HCT116 (cell line): ENCODE measurements at regions not wholly inside any gene's neighbourhood (a gene's known extent, or its start where the extent isn't known, plus 50 kb on each side); places are given as distances from the start of the nearest gene placed in this dataset.

Experiments used
- ATAC-seq: fragments of 200-7000 bp; cut with Tn5 transposase; 2 replicates; pipeline ENCODE4 v1.9.1; 2020; ENCODE audit warnings: mild to moderate bottlenecking, moderate library complexity
- BruUV-seq: library from RNA; stranded (reverse); fragments of 400-500 nt; replicated peaks from 2 replicates; lab custom pipeline; 2021; lab: Mats Ljungman, UMichigan
- CTCF ChIA-PET: fragments of 300-600 bp; sonication (Branson Sonifier 250); formaldehyde crosslinking; loops from one replicate; lab custom pipeline; 2021; ENCODE audit warnings: antibody characterized with exemption; lab: Charles Lee
- POLR2A ChIA-PET: fragments of 300-600, 350-600 bp; sonication (Branson Sonifier 250); formaldehyde crosslinking; loops from one replicate; lab custom pipeline; 2021; ENCODE audit warnings: antibody characterized with exemption; lab: Charles Lee
- RAD21 ChIA-PET, 2 experiments: fragments of 300-600 bp; sonication (Branson Sonifier 250); formaldehyde crosslinking; loops; one replicate each; lab custom pipeline; 2023; ENCODE audit warnings: low total read pairs in 2 of 2; ENCODE audit not compliant: uncharacterized antibody in 2 of 2, unreplicated experiment in 2 of 2, low non-redundant PET in 1 of 2; lab: Charles Lee
- DNase-seq: peaks from one replicate; pipeline ENCODE4 v3.0.0-alpha.2; 2010; ENCODE audit warnings: low read depth, low spot score
- H2AFZ ChIP-seq: fragments of 200-600 bp; shearing (Covaris generic), sonication (generic); 2 replicates; pipeline ENCODE4 v1.6.1; 2017; ENCODE audit warnings: low read depth, mixed run types, mixed read lengths, antibody characterized with exemption, low read length; ENCODE audit not compliant: poor library complexity, severe bottlenecking
- H3K27ac ChIP-seq: 2 replicates; pipeline ENCODE4 v1.5.1; 2012; ENCODE audit warnings: low read depth, low read length
- H3K27me3 ChIP-seq: fragments of 200-600 bp; sonication (generic); 2 replicates; pipeline ENCODE4 v1.6.1; 2016; ENCODE audit warnings: mixed run types, low read length, mixed read lengths; ENCODE audit not compliant: insufficient read depth
- H3K36me3 ChIP-seq, 2 experiments: fragments of 200-500 bp in 1 of 2; fragments of 200-600 bp in 1 of 2; sonication (Bioruptor generic) in 1 of 2; sonication (generic) in 1 of 2; 2 replicates each; pipeline versions ENCODE4 v1.5.1 to v1.6.1; 2014 to 2016; ENCODE audit warnings: low read length in 2 of 2, inconsistent platforms in 1 of 2, mixed read lengths in 1 of 2, mixed run types in 1 of 2; ENCODE audit not compliant: insufficient read depth in 2 of 2, control insufficient read depth in 1 of 2
- H3K4me1 ChIP-seq, 2 experiments: fragments of 200-600 bp in 1 of 2; sonication (generic) in 1 of 2; 2 replicates each; pipeline versions ENCODE4 v1.5.1 to v1.6.1; 2012 to 2017; ENCODE audit warnings: low read length in 2 of 2, inconsistent platforms in 1 of 2, mild to moderate bottlenecking in 1 of 2, mixed read lengths in 1 of 2, mixed run types in 1 of 2, moderate library complexity in 1 of 2; ENCODE audit not compliant: insufficient read depth in 2 of 2, control insufficient read depth in 1 of 2
- H3K4me2 ChIP-seq: fragments of 200-600 bp; sonication (generic); 2 replicates; pipeline ENCODE4 v1.6.1; 2017; ENCODE audit warnings: mixed run types, low read length, mixed read lengths
- H3K4me3 ChIP-seq, 2 experiments: fragments of 200-600 bp in 1 of 2; sonication (generic) in 1 of 2; replicated peaks in 1 of 2; 2 replicates each; pipeline ENCODE4 v1.5.1; 2011 to 2016; ENCODE audit warnings: low read length in 2 of 2, control low read depth in 1 of 2, low read depth in 1 of 2, mild to moderate bottlenecking in 1 of 2, mixed read lengths in 1 of 2, mixed run types in 1 of 2
- H3K79me2 ChIP-seq: fragments of 200-600 bp; sonication (generic); 2 replicates; pipeline ENCODE4 v1.6.1; 2017; ENCODE audit warnings: mild to moderate bottlenecking, mixed run types, low read length, moderate library complexity, mixed read lengths; ENCODE audit not compliant: insufficient read depth
- H3K9ac ChIP-seq: fragments of 200-600 bp; sonication (generic); 2 replicates; pipeline ENCODE4 v1.6.1; 2016; ENCODE audit warnings: low read length, mixed read lengths
- H3K9me2 ChIP-seq: fragments of 200-600 bp; sonication (generic), shearing (Covaris generic); 2 replicates; pipeline ENCODE4 v1.6.1; 2017; ENCODE audit warnings: mixed run types, mild to moderate bottlenecking, moderate library complexity; ENCODE audit not compliant: insufficient read depth
- H3K9me3 ChIP-seq, 2 experiments: fragments of 200-500 bp in 1 of 2; fragments of 200-600 bp in 1 of 2; sonication (Bioruptor generic) in 1 of 2; sonication (generic) in 1 of 2; 2 replicates each; pipeline ENCODE4 v1.6.1; 2014 to 2017; ENCODE audit warnings: low read length in 2 of 2, mixed read lengths in 2 of 2, inconsistent platforms in 1 of 2, low read depth in 1 of 2, mild to moderate bottlenecking in 1 of 2, mixed run types in 1 of 2, moderate library complexity in 1 of 2; ENCODE audit not compliant: control insufficient read depth in 1 of 2, insufficient read depth in 1 of 2
- H4K20me1 ChIP-seq: fragments of 200-600 bp; sonication (generic), shearing (Covaris generic); 2 replicates; pipeline ENCODE4 v1.6.1; 2017; ENCODE audit warnings: mixed run types, mild to moderate bottlenecking, moderate library complexity; ENCODE audit not compliant: insufficient read depth
- CBX3 ChIP-seq: IDR thresholded peaks from 2 replicates; pipeline ENCODE4 v1.6.1; 2012; ENCODE audit warnings: low read depth
- EZH2 ChIP-seq: fragments of 200-600 bp; sonication (generic); IDR thresholded peaks from 2 replicates; pipeline ENCODE4 v1.6.1; 2017; ENCODE audit warnings: antibody characterized with exemption, mixed run types
- EZH2phosphoT487 ChIP-seq: fragments of 200-600 bp; IDR thresholded peaks from 2 replicates; pipeline ENCODE4 v1.6.1; 2018; ENCODE audit warnings: antibody characterized with exemption, borderline replicate concordance
- POLR2A ChIP-seq: IDR thresholded peaks from 2 replicates; pipeline ENCODE4 v1.7.0; 2011; ENCODE audit warnings: borderline replicate concordance; ENCODE audit not compliant: insufficient read depth, insufficient read length; ENCODE audit errors: extremely low read depth
- POLR2AphosphoS5 ChIP-seq: IDR thresholded peaks from 2 replicates; pipeline ENCODE4 v1.6.1; 2011; ENCODE audit warnings: mild to moderate bottlenecking, low read depth, low read length, moderate library complexity
- RAD21 ChIP-seq: IDR thresholded peaks from 2 replicates; pipeline ENCODE4 v1.6.1; 2012; ENCODE audit warnings: low read depth, mild to moderate bottlenecking
- YY1 ChIP-seq: IDR thresholded peaks from 2 replicates; pipeline ENCODE4 v1.6.1; 2011; ENCODE audit warnings: low read length, low read depth, moderate library complexity, mild to moderate bottlenecking; ENCODE audit not compliant: insufficient replicate concordance; ENCODE audit errors: extremely low read depth
- intact Hi-C: fragments of 100-400 bp; cut with micrococcal nuclease; formaldehyde crosslinking; loops from 2 replicates; pipeline ENCODE4 v1.10.0; 2022
- TF ChIP-seq, protein P1 (sequence below): IDR thresholded peaks from 2 replicates; pipeline ENCODE4 v1.6.1; 2012; ENCODE audit warnings: low read depth
- TF ChIP-seq, protein P2 (sequence below): IDR thresholded peaks from 2 replicates; pipeline ENCODE4 v1.6.1; 2012
- TF ChIP-seq, protein P3 (sequence below), 3 experiments: fragments of 200-600 bp in 1 of 3; sonication (generic) in 1 of 3; IDR thresholded peaks in 2 of 3; conservative IDR thresholded peaks in 1 of 3; 2 replicates each; pipeline ENCODE4 v1.5.1; 2012 to 2017; ENCODE audit warnings: low read depth in 2 of 3, low read length in 2 of 3, antibody characterized with exemption in 1 of 3, borderline replicate concordance in 1 of 3, control low read depth in 1 of 3, mild to moderate bottlenecking in 1 of 3, mixed read lengths in 1 of 3, mixed run types in 1 of 3, moderate library complexity in 1 of 3; ENCODE audit not compliant: insufficient read depth in 1 of 3

DNA sequence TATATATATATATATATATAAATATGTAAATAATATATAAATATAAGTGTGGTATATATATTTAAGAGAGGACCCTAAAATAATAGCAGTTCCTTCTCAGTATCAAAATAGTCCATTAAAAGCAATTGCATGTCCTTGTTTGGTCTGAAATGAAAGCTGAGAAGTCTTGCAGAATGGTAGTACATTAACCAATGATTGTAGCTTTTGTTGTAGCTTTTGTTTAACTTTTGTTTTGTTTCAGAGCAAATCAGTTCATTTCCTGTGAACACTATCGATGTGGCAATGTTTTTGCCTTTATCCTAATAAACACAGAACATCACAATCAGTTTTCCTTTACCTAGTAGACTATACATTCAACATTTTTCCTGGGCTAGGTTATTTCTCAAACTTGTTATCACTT lies 1256.2 kb upstream of the SPRY2 start:
- ChIA-PET RAD21 (no interaction called here), POLR2A (no interaction called here), CTCF (no interaction called here)
- H4K20me1 ChIP-seq, result no peaks in the 10 kb centered on the region
- H3K9ac ChIP-seq, result no peak overlapping the region
- H3K4me2 ChIP-seq, result no peak overlapping the region
- H3K9me3 ChIP-seq, result no peaks in the 10 kb centered on the region
- ATAC-seq (no peak), DNase-seq (no peak)
- no peaks in the 10 kb centered on the region for H3K79me2 ChIP-seq
- H3K36me3 ChIP-seq, result no peaks in the 10 kb centered on the region
- TF ChIP-seq EZH2 (no peak), RAD21 (no peak), EZH2phosphoT487 (no peak), YY1 (no peak), POLR2AphosphoS5 (no peak), POLR2A (no peak), CBX3 (no peak)
- TF ChIP-seq, protein P1, sequence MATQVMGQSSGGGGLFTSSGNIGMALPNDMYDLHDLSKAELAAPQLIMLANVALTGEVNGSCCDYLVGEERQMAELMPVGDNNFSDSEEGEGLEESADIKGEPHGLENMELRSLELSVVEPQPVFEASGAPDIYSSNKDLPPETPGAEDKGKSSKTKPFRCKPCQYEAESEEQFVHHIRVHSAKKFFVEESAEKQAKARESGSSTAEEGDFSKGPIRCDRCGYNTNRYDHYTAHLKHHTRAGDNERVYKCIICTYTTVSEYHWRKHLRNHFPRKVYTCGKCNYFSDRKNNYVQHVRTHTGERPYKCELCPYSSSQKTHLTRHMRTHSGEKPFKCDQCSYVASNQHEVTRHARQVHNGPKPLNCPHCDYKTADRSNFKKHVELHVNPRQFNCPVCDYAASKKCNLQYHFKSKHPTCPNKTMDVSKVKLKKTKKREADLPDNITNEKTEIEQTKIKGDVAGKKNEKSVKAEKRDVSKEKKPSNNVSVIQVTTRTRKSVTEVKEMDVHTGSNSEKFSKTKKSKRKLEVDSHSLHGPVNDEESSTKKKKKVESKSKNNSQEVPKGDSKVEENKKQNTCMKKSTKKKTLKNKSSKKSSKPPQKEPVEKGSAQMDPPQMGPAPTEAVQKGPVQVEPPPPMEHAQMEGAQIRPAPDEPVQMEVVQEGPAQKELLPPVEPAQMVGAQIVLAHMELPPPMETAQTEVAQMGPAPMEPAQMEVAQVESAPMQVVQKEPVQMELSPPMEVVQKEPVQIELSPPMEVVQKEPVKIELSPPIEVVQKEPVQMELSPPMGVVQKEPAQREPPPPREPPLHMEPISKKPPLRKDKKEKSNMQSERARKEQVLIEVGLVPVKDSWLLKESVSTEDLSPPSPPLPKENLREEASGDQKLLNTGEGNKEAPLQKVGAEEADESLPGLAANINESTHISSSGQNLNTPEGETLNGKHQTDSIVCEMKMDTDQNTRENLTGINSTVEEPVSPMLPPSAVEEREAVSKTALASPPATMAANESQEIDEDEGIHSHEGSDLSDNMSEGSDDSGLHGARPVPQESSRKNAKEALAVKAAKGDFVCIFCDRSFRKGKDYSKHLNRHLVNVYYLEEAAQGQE, result no peak
- TF ChIP-seq, protein P2, sequence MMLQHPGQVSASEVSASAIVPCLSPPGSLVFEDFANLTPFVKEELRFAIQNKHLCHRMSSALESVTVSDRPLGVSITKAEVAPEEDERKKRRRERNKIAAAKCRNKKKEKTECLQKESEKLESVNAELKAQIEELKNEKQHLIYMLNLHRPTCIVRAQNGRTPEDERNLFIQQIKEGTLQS, result no peak
- TF ChIP-seq, protein P3, sequence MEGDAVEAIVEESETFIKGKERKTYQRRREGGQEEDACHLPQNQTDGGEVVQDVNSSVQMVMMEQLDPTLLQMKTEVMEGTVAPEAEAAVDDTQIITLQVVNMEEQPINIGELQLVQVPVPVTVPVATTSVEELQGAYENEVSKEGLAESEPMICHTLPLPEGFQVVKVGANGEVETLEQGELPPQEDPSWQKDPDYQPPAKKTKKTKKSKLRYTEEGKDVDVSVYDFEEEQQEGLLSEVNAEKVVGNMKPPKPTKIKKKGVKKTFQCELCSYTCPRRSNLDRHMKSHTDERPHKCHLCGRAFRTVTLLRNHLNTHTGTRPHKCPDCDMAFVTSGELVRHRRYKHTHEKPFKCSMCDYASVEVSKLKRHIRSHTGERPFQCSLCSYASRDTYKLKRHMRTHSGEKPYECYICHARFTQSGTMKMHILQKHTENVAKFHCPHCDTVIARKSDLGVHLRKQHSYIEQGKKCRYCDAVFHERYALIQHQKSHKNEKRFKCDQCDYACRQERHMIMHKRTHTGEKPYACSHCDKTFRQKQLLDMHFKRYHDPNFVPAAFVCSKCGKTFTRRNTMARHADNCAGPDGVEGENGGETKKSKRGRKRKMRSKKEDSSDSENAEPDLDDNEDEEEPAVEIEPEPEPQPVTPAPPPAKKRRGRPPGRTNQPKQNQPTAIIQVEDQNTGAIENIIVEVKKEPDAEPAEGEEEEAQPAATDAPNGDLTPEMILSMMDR (IDR thresholded peaks at IDR 0.05 in 2 of 3, conservative IDR thresholded peaks at IDR 0.05 in 1 of 3; ENCODE audit: borderline replicate concordance in 1 of 3, insufficient read depth in 1 of 3, low read depth in 2 of 3, low read length in 2 of 3), result no peak
- no peaks in the 10 kb centered on the region for H3K4me1 ChIP-seq
- no peaks in the 10 kb centered on the region for H3K27me3 ChIP-seq
- no peak overlapping the region for H3K27ac ChIP-seq
- H3K4me3 ChIP-seq, result no peak overlapping the region
- H2AFZ ChIP-seq, result no peak overlapping the region
- no TSS peak for BruUV-seq
- intact Hi-C loops, result no loop called here
- no peaks in the 10 kb centered on the region for H3K9me2 ChIP-seq
